Calu3 (cell line): ENCODE measurements at regions not wholly inside any gene's neighbourhood (a gene's known extent, or its start where the extent isn't known, plus 50 kb on each side); places are given as distances from the start of the nearest gene placed in this dataset.
"Not testable (repeated sequence)": the region's sequence is repeated elsewhere in the genome, so short reads cannot be mapped to it uniquely, and the experiment has no call there.

Experiments used
- BruUV-seq: library from RNA; stranded (reverse); fragments of 400-500 nt; replicated peaks from 2 replicates; lab custom pipeline; 2021; lab: Mats Ljungman, UMichigan
- CTCF ChIA-PET: fragments of 300-600 bp; sonication (Branson Sonifier 250); formaldehyde crosslinking; loops from one replicate; lab custom pipeline; 2022; ENCODE audit warnings: antibody characterized with exemption; lab: Charles Lee
- DNase-seq: peaks from one replicate; pipeline ENCODE4 v3.0.0; 2022
- H3K27ac Mint-ChIP-seq: one replicate; pipeline ENCODE4 v1.8.0; 2022; ENCODE audit warnings: mixed read lengths; ENCODE audit not compliant: unreplicated experiment
- H3K27me3 Mint-ChIP-seq: one replicate; pipeline ENCODE4 v1.8.0; 2022; ENCODE audit warnings: mixed read lengths; ENCODE audit not compliant: unreplicated experiment
- H3K36me3 Mint-ChIP-seq: one replicate; pipeline ENCODE4 v1.8.0; 2022; ENCODE audit warnings: mild to moderate bottlenecking, moderate library complexity, mixed read lengths; ENCODE audit not compliant: insufficient read depth, unreplicated experiment
- H3K4me1 Mint-ChIP-seq: one replicate; pipeline ENCODE4 v1.8.0; 2022; ENCODE audit warnings: mild to moderate bottlenecking, low read depth, mixed read lengths; ENCODE audit not compliant: unreplicated experiment
- H3K4me3 Mint-ChIP-seq: one replicate; pipeline ENCODE4 v1.8.0; 2022; ENCODE audit warnings: mild to moderate bottlenecking, low read depth, moderate library complexity, mixed read lengths; ENCODE audit not compliant: unreplicated experiment
- H3K9me3 Mint-ChIP-seq: one replicate; pipeline ENCODE4 v1.8.0; 2022; ENCODE audit warnings: low read depth, mixed read lengths; ENCODE audit not compliant: unreplicated experiment
- intact Hi-C: fragments of 100-400 bp; cut with micrococcal nuclease; formaldehyde crosslinking; loops from one replicate; pipeline ENCODE4 v1.10.0; 2022; ENCODE audit not compliant: unreplicated experiment
- TF ChIP-seq, protein P1 (sequence below): fragments of 200-600 bp; IDR thresholded peaks from one replicate; pipeline ENCODE4 v1.8.0; 2022; ENCODE audit warnings: antibody characterized with exemption; ENCODE audit not compliant: unreplicated experiment

GRCh38 chr13:23042181-23042580 lies 138.6 kb upstream of the SGCG start:
- TF ChIP-seq, protein P1, sequence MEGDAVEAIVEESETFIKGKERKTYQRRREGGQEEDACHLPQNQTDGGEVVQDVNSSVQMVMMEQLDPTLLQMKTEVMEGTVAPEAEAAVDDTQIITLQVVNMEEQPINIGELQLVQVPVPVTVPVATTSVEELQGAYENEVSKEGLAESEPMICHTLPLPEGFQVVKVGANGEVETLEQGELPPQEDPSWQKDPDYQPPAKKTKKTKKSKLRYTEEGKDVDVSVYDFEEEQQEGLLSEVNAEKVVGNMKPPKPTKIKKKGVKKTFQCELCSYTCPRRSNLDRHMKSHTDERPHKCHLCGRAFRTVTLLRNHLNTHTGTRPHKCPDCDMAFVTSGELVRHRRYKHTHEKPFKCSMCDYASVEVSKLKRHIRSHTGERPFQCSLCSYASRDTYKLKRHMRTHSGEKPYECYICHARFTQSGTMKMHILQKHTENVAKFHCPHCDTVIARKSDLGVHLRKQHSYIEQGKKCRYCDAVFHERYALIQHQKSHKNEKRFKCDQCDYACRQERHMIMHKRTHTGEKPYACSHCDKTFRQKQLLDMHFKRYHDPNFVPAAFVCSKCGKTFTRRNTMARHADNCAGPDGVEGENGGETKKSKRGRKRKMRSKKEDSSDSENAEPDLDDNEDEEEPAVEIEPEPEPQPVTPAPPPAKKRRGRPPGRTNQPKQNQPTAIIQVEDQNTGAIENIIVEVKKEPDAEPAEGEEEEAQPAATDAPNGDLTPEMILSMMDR, result no peak
- BruUV-seq, result no TSS peak
- H3K36me3 Mint-ChIP-seq, result no peaks in the 10 kb centered on the region
- H3K4me1 Mint-ChIP-seq, result no peaks in the 10 kb centered on the region
- no peak for DNase-seq
- H3K4me3 Mint-ChIP-seq, result no peak overlapping the region
- intact Hi-C loops, result no loop called here
- no peak overlapping the region for H3K27ac Mint-ChIP-seq
- H3K9me3 Mint-ChIP-seq, result peaks cover 5% of the 10 kb centered on the region
- no peaks in the 10 kb centered on the region for H3K27me3 Mint-ChIP-seq
- CTCF ChIA-PET, result no interaction called here

GRCh38 chr13:23044906-23045305 lies 135.9 kb upstream of the SGCG start:
- intact Hi-C loops, result no loop called here
- CTCF ChIA-PET, result no interaction called here
- H3K9me3 Mint-ChIP-seq, result peaks cover 5% of the 10 kb centered on the region
- H3K36me3 Mint-ChIP-seq, result no peaks in the 10 kb centered on the region
- BruUV-seq, result no TSS peak
- H3K27me3 Mint-ChIP-seq, result no peaks in the 10 kb centered on the region
- TF ChIP-seq, protein P1, result no peak
- no peaks in the 10 kb centered on the region for H3K4me1 Mint-ChIP-seq
- H3K27ac Mint-ChIP-seq, result no peak overlapping the region
- no peak for DNase-seq
- no peak overlapping the region for H3K4me3 Mint-ChIP-seq

DNA sequence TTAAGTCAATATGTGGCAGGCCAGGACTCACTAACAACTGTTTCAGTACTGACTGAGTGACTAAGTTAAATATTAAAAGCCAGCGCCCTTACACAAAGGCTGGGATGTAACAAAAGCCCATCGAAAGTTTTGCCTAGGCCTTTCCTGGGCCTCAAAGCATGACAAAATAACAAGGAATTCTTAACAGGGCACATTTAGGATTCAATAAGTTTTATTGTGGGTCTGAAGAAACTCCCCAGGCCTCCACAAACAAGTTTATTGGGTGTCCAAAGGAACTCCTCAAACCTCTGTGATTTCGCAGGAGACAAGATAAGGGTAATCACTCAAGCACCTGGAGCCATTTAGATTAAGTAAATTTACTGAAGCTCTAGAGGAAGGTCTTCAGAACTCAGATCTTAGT lies 130.7 kb upstream of the SGCG start:
- Mint-ChIP-seq H3K4me3 (no peak overlapping the region), H3K4me1 (no peaks in the 10 kb centered on the region), H3K9me3 (peaks cover 3% of the 10 kb centered on the region), H3K36me3 (no peaks in the 10 kb centered on the region), H3K27ac (no peak overlapping the region), H3K27me3 (no peaks in the 10 kb centered on the region)
- intact Hi-C loops, result no loop called here
- TF ChIP-seq, protein P1, result no peak
- CTCF ChIA-PET, result no interaction called here
- no peak for DNase-seq
- BruUV-seq, result no TSS peak

DNA sequence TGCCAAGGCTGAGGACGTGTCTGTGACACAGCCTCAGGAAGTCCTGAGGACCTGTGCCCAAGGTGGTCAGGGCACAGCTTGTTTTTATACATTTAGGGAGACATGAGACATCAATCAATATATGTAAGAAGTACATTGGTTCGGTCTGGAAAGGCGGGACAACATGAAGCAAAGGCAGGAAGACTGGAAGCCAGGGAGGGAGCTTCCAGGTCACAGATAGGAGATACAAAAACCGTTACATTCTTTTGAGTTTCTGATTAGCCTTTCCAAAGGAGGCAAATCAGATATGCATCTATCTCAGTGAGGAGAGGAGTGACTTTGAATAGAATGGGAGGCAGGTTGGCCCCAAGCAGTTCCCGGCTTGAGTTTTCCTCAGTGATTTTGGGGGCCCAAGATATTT lies 127.1 kb upstream of the SGCG start:
- H3K36me3 Mint-ChIP-seq, BruUV-seq, intact Hi-C loops, H3K27me3 Mint-ChIP-seq, DNase-seq, H3K9me3 Mint-ChIP-seq, H3K27ac Mint-ChIP-seq, CTCF ChIA-PET, H3K4me3 Mint-ChIP-seq, H3K4me1 Mint-ChIP-seq: not testable (repeated sequence)

- intact Hi-C loops, result no loop called here
- TF ChIP-seq, protein P1, result no peak
- Mint-ChIP-seq H3K4me3 (no peak overlapping the region), H3K36me3 (no peaks in the 10 kb centered on the region), H3K4me1 (no peaks in the 10 kb centered on the region), H3K9me3 (peaks cover 4% of the 10 kb centered on the region), H3K27ac (no peak overlapping the region), H3K27me3 (no peaks in the 10 kb centered on the region)
- BruUV-seq, result no TSS peak
- no peak for DNase-seq
- CTCF ChIA-PET, result no interaction called here
These were observed 121.6 kb upstream of the SGCG start for GRCh38 chr13:23059173-23059572.
